GOT3 (cell line): ENCODE measurements at regions not wholly inside any gene's neighbourhood (a gene's known extent, or its start where the extent isn't known, plus 50 kb on each side); places are given as distances from the start of the nearest gene placed in this dataset.

ENCODE experiments used
- DNase-seq: peaks from one replicate; lab custom pipeline; 2025; ENCODE audit warnings: mixed read lengths; lab: John Stamatoyannopoulos, UW

GRCh38 chr2:133667085-133667484 is 98.8 kb upstream of the NCKAP5 start:
- no peak for DNase-seq

- no peak for DNase-seq
Measured at GRCh38 chr2:133667968-133668367, 99.7 kb upstream of the NCKAP5 start.

- no peak for DNase-seq
Measured at GRCh38 chr2:133668547-133668946, 100.3 kb upstream of the NCKAP5 start.

- DNase-seq, result no peak
Measured at GRCh38 chr2:133673305-133673905, 105.1 kb upstream of the NCKAP5 start.

GRCh38 chr2:133674066-133674432 is 105.8 kb upstream of the NCKAP5 start:
- no peak for DNase-seq

- DNase-seq, result no peak
Measured at GRCh38 chr2:133674433-133675331, 106.4 kb upstream of the NCKAP5 start.

- DNase-seq, result no peak
Measured at GRCh38 chr2:133676392-133677130, 108.3 kb upstream of the NCKAP5 start.

GRCh38 chr2:133680343-133681049 is 112.2 kb upstream of the NCKAP5 start:
- DNase-seq, result no peak

- DNase-seq, result no peak
Measured at GRCh38 chr2:133682347-133682746, 114.1 kb upstream of the NCKAP5 start.

GRCh38 chr2:133682906-133683305 is 114.6 kb upstream of the NCKAP5 start:
- no peak for DNase-seq

GRCh38 chr2:133685636-133686215 is 117.5 kb upstream of the NCKAP5 start:
- DNase-seq, result no peak

GRCh38 chr2:133690780-133691179 is 122.5 kb upstream of the NCKAP5 start:
- DNase-seq, result no peak

- no peak for DNase-seq
Measured at GRCh38 chr2:133691336-133691735, 123.1 kb upstream of the NCKAP5 start.

- DNase-seq, result no peak
Measured at GRCh38 chr2:133705287-133705686, 137.0 kb upstream of the NCKAP5 start.

GRCh38 chr2:133710613-133711012 is 142.3 kb upstream of the NCKAP5 start:
- DNase-seq, result no peak

- no peak for DNase-seq
Measured at GRCh38 chr2:133711201-133711600, 142.9 kb upstream of the NCKAP5 start.

GRCh38 chr2:133711806-133712205 is 143.5 kb upstream of the NCKAP5 start:
- DNase-seq, result no peak

- no peak for DNase-seq
Measured at GRCh38 chr2:133712369-133712768, 144.1 kb upstream of the NCKAP5 start.

GRCh38 chr2:133713049-133713580 is 144.9 kb upstream of the NCKAP5 start:
- no peak for DNase-seq

- no peak for DNase-seq
Measured at GRCh38 chr2:133716166-133716565, 147.9 kb upstream of the NCKAP5 start.

GRCh38 chr2:133717497-133717896 is 149.2 kb upstream of the NCKAP5 start:
- no peak for DNase-seq
